Tibial artery (tissue), 4 donors: ENCODE measurements at regions not wholly inside any gene's neighbourhood (a gene's known extent, or its start where the extent isn't known, plus 50 kb on each side); places are given as distances from the start of the nearest gene placed in this dataset.

Experiments used
- DNase-seq, 2 donors: peaks; one replicate each; pipeline ENCODE4 v3.0.0-alpha.2; 2019
- H3K27ac ChIP-seq, 2 donors: fragments of 200-600 bp; sonication (generic) in 1 of 2; 1 replicate in 1 of 2; 2 replicates in 1 of 2; pipeline ENCODE4 v1.5.1; 2018 to 2019; ENCODE audit warnings: mild to moderate bottlenecking in 1 of 2
- H3K27me3 ChIP-seq, 2 donors: fragments of 200-600 bp; sonication (generic) in 1 of 2; one replicate each; pipeline versions ENCODE4 v1.5.1 to v1.6.0; 2016 to 2019
- H3K36me3 ChIP-seq, 3 donors: fragments of 200-600 bp; sonication (generic) in 2 of 3; one replicate each; pipeline ENCODE4 v1.5.1; 2016 to 2019; ENCODE audit warnings: mild to moderate bottlenecking in 2 of 3
- H3K4me1 ChIP-seq, 4 donors: fragments of 200-600 bp; sonication (generic) in 2 of 4; 1 replicate in 3 of 4; 2 replicates in 1 of 4; pipeline ENCODE4 v1.5.1; 2016 to 2019
- H3K4me3 ChIP-seq, 2 donors: fragments of 200-600 bp; sonication (generic) in 1 of 2; 1 replicate in 1 of 2; 2 replicates in 1 of 2; pipeline ENCODE4 v1.5.1; 2018 to 2019; ENCODE audit warnings: mild to moderate bottlenecking in 2 of 2
- H3K9me3 ChIP-seq, 3 donors: fragments of 200-600 bp; sonication (generic) in 1 of 3; one replicate each; pipeline ENCODE4 v1.5.1; 2016 to 2019
- intact Hi-C: fragments of 100-400 bp; cut with DNase I; formaldehyde crosslinking; loops from one replicate; pipeline ENCODE4 v1.15.0; 2023; ENCODE audit warnings: low total_unique reads
- TF ChIP-seq, protein P1 (sequence below), 2 experiments: fragments of 200-600 bp in 1 of 2; fragments of 450-650 bp in 1 of 2; IDR thresholded peaks; one replicate each; pipeline ENCODE4 v1.5.1; 2017 to 2019; ENCODE audit warnings: antibody characterized with exemption in 2 of 2, mild to moderate bottlenecking in 1 of 2, moderate library complexity in 1 of 2

DNA sequence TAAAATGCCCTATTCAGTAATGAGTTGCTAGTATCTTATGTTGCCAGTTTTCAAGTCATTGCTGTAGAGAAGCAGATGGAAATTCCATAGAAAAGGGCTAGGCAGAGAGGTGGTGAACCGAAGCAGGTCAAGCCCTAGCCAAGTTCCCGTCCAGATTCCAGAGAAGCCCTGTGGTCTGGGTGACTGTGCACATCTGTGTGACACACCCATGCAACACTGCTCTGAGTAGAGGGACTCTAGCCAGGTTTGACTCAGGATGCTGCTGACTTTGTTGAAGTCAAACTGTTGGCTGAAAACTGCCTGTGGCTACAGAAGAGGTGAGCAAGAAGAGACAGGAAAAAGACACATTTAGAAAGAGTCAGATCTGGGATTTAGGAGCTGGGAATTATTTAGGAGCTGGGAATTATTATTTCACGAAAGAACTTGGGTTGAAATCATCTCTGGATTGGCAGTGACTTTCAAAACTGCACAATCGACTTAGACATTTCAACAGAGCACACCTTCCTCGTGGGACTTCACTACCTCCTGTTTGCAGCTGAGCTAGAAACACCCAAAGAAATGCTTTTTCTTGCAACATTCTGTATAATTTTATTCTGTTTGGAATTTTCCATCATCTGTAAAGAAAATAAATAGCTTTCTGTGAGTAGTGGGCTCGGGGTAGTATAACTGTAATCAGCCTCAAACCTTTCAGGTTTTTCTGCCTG is 149.1 kb upstream of the PRKCQ start:
- no peak for DNase-seq
- intact Hi-C loops: no loop called here
- H3K27ac ChIP-seq: no peak overlapping the region
- no peaks in the 10 kb centered on the region for H3K4me1 ChIP-seq
- TF ChIP-seq, protein P1, sequence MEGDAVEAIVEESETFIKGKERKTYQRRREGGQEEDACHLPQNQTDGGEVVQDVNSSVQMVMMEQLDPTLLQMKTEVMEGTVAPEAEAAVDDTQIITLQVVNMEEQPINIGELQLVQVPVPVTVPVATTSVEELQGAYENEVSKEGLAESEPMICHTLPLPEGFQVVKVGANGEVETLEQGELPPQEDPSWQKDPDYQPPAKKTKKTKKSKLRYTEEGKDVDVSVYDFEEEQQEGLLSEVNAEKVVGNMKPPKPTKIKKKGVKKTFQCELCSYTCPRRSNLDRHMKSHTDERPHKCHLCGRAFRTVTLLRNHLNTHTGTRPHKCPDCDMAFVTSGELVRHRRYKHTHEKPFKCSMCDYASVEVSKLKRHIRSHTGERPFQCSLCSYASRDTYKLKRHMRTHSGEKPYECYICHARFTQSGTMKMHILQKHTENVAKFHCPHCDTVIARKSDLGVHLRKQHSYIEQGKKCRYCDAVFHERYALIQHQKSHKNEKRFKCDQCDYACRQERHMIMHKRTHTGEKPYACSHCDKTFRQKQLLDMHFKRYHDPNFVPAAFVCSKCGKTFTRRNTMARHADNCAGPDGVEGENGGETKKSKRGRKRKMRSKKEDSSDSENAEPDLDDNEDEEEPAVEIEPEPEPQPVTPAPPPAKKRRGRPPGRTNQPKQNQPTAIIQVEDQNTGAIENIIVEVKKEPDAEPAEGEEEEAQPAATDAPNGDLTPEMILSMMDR (IDR thresholded peaks at IDR 0.05): no peak
- no peaks in the 10 kb centered on the region for H3K9me3 ChIP-seq
- H3K4me3 ChIP-seq: no peak overlapping the region
- no peaks in the 10 kb centered on the region for H3K36me3 ChIP-seq
- H3K27me3 ChIP-seq: peaks cover 0 to 2% of the 10 kb centered on the region in 2 donors

DNA sequence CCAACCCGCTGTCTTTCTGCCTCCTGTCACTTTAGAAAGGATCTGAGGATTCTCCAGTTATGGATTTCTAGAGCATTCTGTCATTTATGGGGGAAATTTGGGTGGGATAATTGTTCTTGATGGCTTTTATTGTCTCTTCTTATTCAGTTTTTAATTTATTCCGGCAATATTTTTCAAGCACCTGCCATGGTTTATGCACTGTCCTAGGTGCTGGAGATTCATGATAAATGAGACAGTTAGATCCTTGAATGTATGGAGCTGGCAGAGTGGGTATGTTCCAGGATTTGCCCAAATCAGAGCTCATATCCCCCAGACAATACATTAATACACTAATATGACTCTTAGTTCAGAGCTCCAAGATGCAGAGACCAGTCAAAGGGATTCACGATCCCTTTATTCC is 146.8 kb upstream of the PRKCQ start:
- H3K9me3 ChIP-seq: no peaks in the 10 kb centered on the region
- H3K4me1 ChIP-seq: no peaks in the 10 kb centered on the region
- H3K27ac ChIP-seq: no peak overlapping the region
- H3K27me3 ChIP-seq: peaks cover 0 to 2% of the 10 kb centered on the region in 2 donors
- H3K4me3 ChIP-seq: no peak overlapping the region
- intact Hi-C loops: no loop called here
- no peaks in the 10 kb centered on the region for H3K36me3 ChIP-seq
- TF ChIP-seq, protein P1 (IDR thresholded peaks at IDR 0.05): no peak
- DNase-seq: no peak

DNA sequence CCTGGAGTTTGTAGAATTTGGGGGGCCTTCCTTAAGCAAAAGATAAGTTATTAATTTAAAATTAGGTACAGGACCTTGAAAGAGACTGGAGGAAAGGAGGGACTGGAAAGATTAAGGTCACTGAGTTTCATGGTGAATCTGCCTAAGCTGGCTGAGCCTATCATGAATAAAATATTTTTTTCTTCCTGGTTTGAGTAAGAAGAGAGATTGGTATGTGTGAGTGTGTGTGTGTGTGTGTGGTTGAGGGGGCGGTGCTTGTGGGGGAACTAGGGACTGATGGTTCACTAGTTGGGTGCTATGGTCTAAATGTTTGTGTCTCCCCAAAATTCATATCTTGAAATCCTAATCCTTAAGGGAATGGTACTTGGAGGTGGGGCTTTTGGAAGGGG is 142.5 kb upstream of the PRKCQ start:
- no peak overlapping the region for H3K4me3 ChIP-seq
- H3K9me3 ChIP-seq: no peaks in the 10 kb centered on the region
- H3K36me3 ChIP-seq: no peaks in the 10 kb centered on the region
- peaks cover 0 to 10% of the 10 kb centered on the region in 2 donors for H3K27me3 ChIP-seq
- intact Hi-C loops: no loop called here
- DNase-seq: no peak
- H3K27ac ChIP-seq: no peak overlapping the region
- H3K4me1 ChIP-seq: peaks cover 0 to 3% (median 0%) of the 10 kb centered on the region in 4 donors
- TF ChIP-seq, protein P1 (IDR thresholded peaks at IDR 0.05): no peak

DNA sequence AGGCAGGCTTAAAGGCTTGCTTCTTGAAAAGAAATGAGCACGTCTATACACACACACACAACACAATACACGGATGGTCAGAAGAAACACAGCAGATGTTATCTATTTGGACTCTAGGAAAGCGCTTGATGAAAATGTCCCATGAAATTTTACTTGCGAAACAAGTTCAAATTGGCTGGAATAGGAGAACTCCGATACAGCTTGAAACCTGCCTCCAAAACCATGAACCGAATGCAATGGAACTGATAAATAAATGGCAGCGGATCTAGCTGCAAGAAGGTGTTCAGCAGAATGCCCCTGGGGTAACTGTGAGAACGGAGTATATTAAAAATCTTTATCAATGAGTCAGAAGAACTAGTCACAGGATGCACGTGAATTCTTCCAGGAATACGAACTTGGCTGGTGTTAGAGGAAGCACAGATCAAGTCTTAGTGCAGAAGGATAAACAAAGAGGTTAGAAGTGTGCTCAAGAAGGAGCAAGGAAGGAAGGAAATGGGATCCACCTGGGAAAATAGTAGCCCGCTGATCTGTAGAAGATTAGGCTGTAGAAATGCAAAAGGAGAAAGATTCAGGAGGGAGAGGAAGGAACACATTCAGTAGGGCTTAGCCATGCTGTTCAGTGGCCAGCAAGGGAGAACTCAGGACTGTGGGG is 142.0 kb upstream of the PRKCQ start:
- intact Hi-C loops: no loop called here
- no peak for DNase-seq
- Histone ChIP-seq H3K27ac (no peak overlapping the region), H3K9me3 (no peaks in the 10 kb centered on the region), H3K4me3 (no peak overlapping the region), H3K27me3 (peaks cover 0 to 10% of the 10 kb centered on the region in 2 donors), H3K4me1 (peaks cover 0 to 3% (median 0%) of the 10 kb centered on the region in 4 donors), H3K36me3 (no peaks in the 10 kb centered on the region)
- TF ChIP-seq, protein P1 (IDR thresholded peaks at IDR 0.05): no peak

DNA sequence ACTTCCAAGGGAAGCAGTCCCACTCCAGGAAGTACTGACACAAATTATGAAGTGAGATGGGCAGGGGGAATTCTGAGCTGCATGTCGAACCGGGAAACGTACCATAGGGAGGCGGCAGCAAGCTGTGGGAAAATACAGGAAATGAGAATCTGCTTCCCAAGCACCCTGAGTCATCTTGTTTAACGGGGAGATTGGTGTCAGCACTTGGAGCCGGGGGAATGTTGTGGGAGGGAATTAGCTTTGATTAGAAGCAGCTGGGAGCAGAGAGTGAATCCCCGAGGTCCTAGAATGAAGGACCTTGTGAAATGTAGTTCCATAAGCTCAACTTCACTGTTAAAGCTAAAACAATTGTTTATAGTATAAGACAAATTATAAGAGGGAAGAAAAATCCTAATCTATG is 141.4 kb upstream of the PRKCQ start:
- intact Hi-C loops: no loop called here
- no peaks in the 10 kb centered on the region for H3K36me3 ChIP-seq
- no peak for DNase-seq
- H3K9me3 ChIP-seq: no peaks in the 10 kb centered on the region
- H3K27me3 ChIP-seq: peaks cover 0 to 10% of the 10 kb centered on the region in 2 donors
- no peak overlapping the region for H3K27ac ChIP-seq
- no peak overlapping the region for H3K4me3 ChIP-seq
- H3K4me1 ChIP-seq: peaks cover 0 to 3% (median 0%) of the 10 kb centered on the region in 4 donors
- TF ChIP-seq, protein P1 (IDR thresholded peaks at IDR 0.05): no peak
